Panc1 (cell line): ENCODE measurements at regions not wholly inside any gene's neighbourhood (a gene's known extent, or its start where the extent isn't known, plus 50 kb on each side); places are given as distances from the start of the nearest gene placed in this dataset.

Experiments
- ATAC-seq: fragments of 200-7000 bp; cut with Tn5 transposase; 2 replicates; pipeline ENCODE4 v1.9.1; 2020; ENCODE audit warnings: mild to moderate bottlenecking, moderate library complexity
- BruUV-seq: library from RNA; stranded (reverse); fragments of 400-500 nt; replicated peaks from 2 replicates; lab custom pipeline; 2021; lab: Mats Ljungman, UMichigan
- CTCF ChIA-PET: fragments of 300-600 bp; sonication (Branson Sonifier 250); formaldehyde crosslinking; loops from one replicate; lab custom pipeline; 2022; ENCODE audit warnings: antibody characterized with exemption; lab: Charles Lee
- POLR2A ChIA-PET: fragments of 300-600 bp; sonication (Branson Sonifier 250); formaldehyde crosslinking; loops from one replicate; lab custom pipeline; 2022; ENCODE audit warnings: antibody characterized with exemption; lab: Charles Lee
- DNase-seq: peaks from one replicate; pipeline ENCODE4 v3.0.0-alpha.2; 2010; ENCODE audit warnings: low read depth, low spot score
- H3K27ac ChIP-seq: 2 replicates; pipeline ENCODE4 v1.5.1; 2011; ENCODE audit warnings: mild to moderate bottlenecking, low read length, inconsistent platforms
- H3K27me3 ChIP-seq: fragments of 200-500 bp; sonication (Bioruptor generic); 2 replicates; pipeline ENCODE4 v1.6.0; 2014; ENCODE audit warnings: low read length, inconsistent platforms; ENCODE audit not compliant: control insufficient read depth, insufficient read depth
- H3K36me3 ChIP-seq: fragments of 200-500 bp; sonication (Bioruptor generic); 2 replicates; pipeline ENCODE4 v1.5.1; 2014; ENCODE audit warnings: inconsistent platforms, mild to moderate bottlenecking, low read length, moderate library complexity; ENCODE audit not compliant: control insufficient read depth, insufficient read depth
- H3K4me1 ChIP-seq: 2 replicates; pipeline ENCODE4 v1.5.1; 2011; ENCODE audit warnings: inconsistent platforms, mild to moderate bottlenecking, low read length, moderate library complexity; ENCODE audit not compliant: control insufficient read depth, insufficient read depth
- H3K4me3 ChIP-seq, 2 experiments: 2 replicates each; pipeline ENCODE4 v1.5.1; 2011 to 2012; ENCODE audit warnings: low read depth in 2 of 2, low read length in 2 of 2, mild to moderate bottlenecking in 2 of 2, inconsistent platforms in 1 of 2, moderate library complexity in 1 of 2
- H3K9me3 ChIP-seq: fragments of 200-500 bp; sonication (Bioruptor generic); 2 replicates; pipeline ENCODE4 v1.5.1; 2014; ENCODE audit warnings: low read depth, mild to moderate bottlenecking, inconsistent platforms, low read length, moderate library complexity; ENCODE audit not compliant: control insufficient read depth, insufficient read depth
- CTCF ChIP-seq: fragments of 450-650 bp; IDR thresholded peaks from 2 replicates; pipeline ENCODE4 v1.5.1; 2017; ENCODE audit warnings: mild to moderate bottlenecking
- POLR2AphosphoS5 ChIP-seq: IDR thresholded peaks from 2 replicates; pipeline ENCODE4 v1.6.1; 2012; ENCODE audit warnings: mild to moderate bottlenecking, low read depth, low read length, moderate library complexity
- SIN3A ChIP-seq: IDR thresholded peaks from 2 replicates; pipeline ENCODE4 v1.6.1; 2012; ENCODE audit warnings: low read depth, mild to moderate bottlenecking, low read length, moderate library complexity, borderline replicate concordance; ENCODE audit not compliant: insufficient read depth
- TCF7L2 ChIP-seq: IDR thresholded peaks from 2 replicates; pipeline ENCODE4 v1.6.1; 2011; ENCODE audit warnings: mild to moderate bottlenecking, low read depth, low read length, inconsistent platforms
- in situ Hi-C: cut with HindIII; loops from 2 replicates; pipeline ENCODE4 v1.10.0; 2016; ENCODE audit warnings: low sequenced_read_pairs, low pct_unique_long_range_greater_than_20kb
- intact Hi-C: fragments of 100-400 bp; cut with micrococcal nuclease; formaldehyde crosslinking; loops from one replicate; pipeline ENCODE4 v1.10.0; 2022; ENCODE audit not compliant: unreplicated experiment
- TF ChIP-seq, protein P1 (sequence below), 2 experiments: IDR thresholded peaks; 2 replicates each; pipeline ENCODE4 v1.6.1; 2011 to 2012; ENCODE audit warnings: low read depth in 2 of 2, control low read depth in 1 of 2, low read length in 1 of 2, mild to moderate bottlenecking in 1 of 2, moderate library complexity in 1 of 2; ENCODE audit not compliant: insufficient read depth in 1 of 2

- H3K4me3 ChIP-seq = no peak overlapping the region
- DNase-seq (no peak), ATAC-seq (no peak)
- intact Hi-C loops (no loop called here), in situ Hi-C loops (no loop called here)
- ChIA-PET CTCF (no interaction called here), POLR2A (no interaction called here)
- H3K27ac ChIP-seq = no peak overlapping the region
- no peaks in the 10 kb centered on the region for H3K36me3 ChIP-seq
- no TSS peak for BruUV-seq
- no peak for TF ChIP-seq POLR2AphosphoS5
- TF ChIP-seq CTCF = no peak
- no peak for TF ChIP-seq SIN3A
- TF ChIP-seq, protein P1, sequence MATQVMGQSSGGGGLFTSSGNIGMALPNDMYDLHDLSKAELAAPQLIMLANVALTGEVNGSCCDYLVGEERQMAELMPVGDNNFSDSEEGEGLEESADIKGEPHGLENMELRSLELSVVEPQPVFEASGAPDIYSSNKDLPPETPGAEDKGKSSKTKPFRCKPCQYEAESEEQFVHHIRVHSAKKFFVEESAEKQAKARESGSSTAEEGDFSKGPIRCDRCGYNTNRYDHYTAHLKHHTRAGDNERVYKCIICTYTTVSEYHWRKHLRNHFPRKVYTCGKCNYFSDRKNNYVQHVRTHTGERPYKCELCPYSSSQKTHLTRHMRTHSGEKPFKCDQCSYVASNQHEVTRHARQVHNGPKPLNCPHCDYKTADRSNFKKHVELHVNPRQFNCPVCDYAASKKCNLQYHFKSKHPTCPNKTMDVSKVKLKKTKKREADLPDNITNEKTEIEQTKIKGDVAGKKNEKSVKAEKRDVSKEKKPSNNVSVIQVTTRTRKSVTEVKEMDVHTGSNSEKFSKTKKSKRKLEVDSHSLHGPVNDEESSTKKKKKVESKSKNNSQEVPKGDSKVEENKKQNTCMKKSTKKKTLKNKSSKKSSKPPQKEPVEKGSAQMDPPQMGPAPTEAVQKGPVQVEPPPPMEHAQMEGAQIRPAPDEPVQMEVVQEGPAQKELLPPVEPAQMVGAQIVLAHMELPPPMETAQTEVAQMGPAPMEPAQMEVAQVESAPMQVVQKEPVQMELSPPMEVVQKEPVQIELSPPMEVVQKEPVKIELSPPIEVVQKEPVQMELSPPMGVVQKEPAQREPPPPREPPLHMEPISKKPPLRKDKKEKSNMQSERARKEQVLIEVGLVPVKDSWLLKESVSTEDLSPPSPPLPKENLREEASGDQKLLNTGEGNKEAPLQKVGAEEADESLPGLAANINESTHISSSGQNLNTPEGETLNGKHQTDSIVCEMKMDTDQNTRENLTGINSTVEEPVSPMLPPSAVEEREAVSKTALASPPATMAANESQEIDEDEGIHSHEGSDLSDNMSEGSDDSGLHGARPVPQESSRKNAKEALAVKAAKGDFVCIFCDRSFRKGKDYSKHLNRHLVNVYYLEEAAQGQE (IDR thresholded peaks at IDR 0.05; ENCODE audit: insufficient read depth in 1 of 2, low read depth in 2 of 2, low read length in 1 of 2) = no peak
- TF ChIP-seq TCF7L2 = no peak
- no peaks in the 10 kb centered on the region for H3K27me3 ChIP-seq
- H3K9me3 ChIP-seq = 0 out of 2 replicates have a peak, but pooled peaks cover 3% of the 10 kb centered on the region
- H3K4me1 ChIP-seq = no peaks in the 10 kb centered on the region
Measured at GRCh38 chr11:104791896-104792295, 106.4 kb downstream of the CASP12 start.

- intact Hi-C loops (no loop called here), in situ Hi-C loops (no loop called here)
- no peak overlapping the region for H3K4me3 ChIP-seq
- CTCF ChIA-PET = no interaction called here
- POLR2A ChIA-PET = no interaction called here
- no peaks in the 10 kb centered on the region for H3K27me3 ChIP-seq
- no peak for ATAC-seq
- no peak for TF ChIP-seq TCF7L2
- TF ChIP-seq, protein P1 (IDR thresholded peaks at IDR 0.05; ENCODE audit: insufficient read depth in 1 of 2, low read depth in 2 of 2, low read length in 1 of 2) = no peak
- no peaks in the 10 kb centered on the region for H3K36me3 ChIP-seq
- H3K4me1 ChIP-seq = no peaks in the 10 kb centered on the region
- H3K27ac ChIP-seq = no peak overlapping the region
- no TSS peak for BruUV-seq
- no peaks in the 10 kb centered on the region for H3K9me3 ChIP-seq
- DNase-seq = no peak
Measured at GRCh38 chr11:104784684-104785460, 113.4 kb downstream of the CASP12 start.
